Heart left ventricle (tissue), 13 donors: ENCODE measurements at regions not wholly inside any gene's neighbourhood (a gene's known extent, or its start where the extent isn't known, plus 50 kb on each side); places are given as distances from the start of the nearest gene placed in this dataset.

ENCODE experiments used
- POLR2A ChIP-seq, 2 donors: fragments of 450-650 bp; IDR thresholded peaks; one replicate each; pipeline ENCODE4 v1.6.1; 2017; ENCODE audit warnings: antibody characterized with exemption in 2 of 2, mild to moderate bottlenecking in 2 of 2, moderate library complexity in 2 of 2
- TF ChIP-seq, protein P1 (sequence below), 12 donors: fragments of 200-600 bp; sonication (generic) in 4 of 12; IDR thresholded peaks; one replicate each; pipeline versions ENCODE4 v1.5.0 to v1.8.0; 2018 to 2022; ENCODE audit warnings: antibody characterized with exemption in 12 of 12, mild to moderate bottlenecking in 5 of 12
- donor health status: ischemic (EF 13 %, LVEDD 7.1; RV severe dilation, severe dysfunction).
- donor health status: DM: no; HTN: yes; CAD: no.
- donor health status: DM: no; HTN: no; CAD: no.
- donor health status: ischemic (EF 25% LVEDD 6.9; RV normal size, moderate dysfunction).
- donor health status: ischemic (EF 25% LVEDD 5.7; RV mildly dilated, moderate dysfunction).
- donor health status: ischemic (EF 35%, LVEDD 5.7; RV mildly dilated, moderate dysfunction).
- donor health status: nonischemic (EF 11% LVEDD 7.7; RV severe dilation, severe dysfunction).
- donor health status: DM: yes; HTN: yes; CAD: no.
- donor health status: PGD.
- donor health status: ischemic (EF 29% LVEDD 5.4; RV normal size, mild dysfunction).
- donor health status: nonischemic (EF 23%, LVEDD 6.1; RV moderate dilation, normal function).

- TF ChIP-seq, protein P1, sequence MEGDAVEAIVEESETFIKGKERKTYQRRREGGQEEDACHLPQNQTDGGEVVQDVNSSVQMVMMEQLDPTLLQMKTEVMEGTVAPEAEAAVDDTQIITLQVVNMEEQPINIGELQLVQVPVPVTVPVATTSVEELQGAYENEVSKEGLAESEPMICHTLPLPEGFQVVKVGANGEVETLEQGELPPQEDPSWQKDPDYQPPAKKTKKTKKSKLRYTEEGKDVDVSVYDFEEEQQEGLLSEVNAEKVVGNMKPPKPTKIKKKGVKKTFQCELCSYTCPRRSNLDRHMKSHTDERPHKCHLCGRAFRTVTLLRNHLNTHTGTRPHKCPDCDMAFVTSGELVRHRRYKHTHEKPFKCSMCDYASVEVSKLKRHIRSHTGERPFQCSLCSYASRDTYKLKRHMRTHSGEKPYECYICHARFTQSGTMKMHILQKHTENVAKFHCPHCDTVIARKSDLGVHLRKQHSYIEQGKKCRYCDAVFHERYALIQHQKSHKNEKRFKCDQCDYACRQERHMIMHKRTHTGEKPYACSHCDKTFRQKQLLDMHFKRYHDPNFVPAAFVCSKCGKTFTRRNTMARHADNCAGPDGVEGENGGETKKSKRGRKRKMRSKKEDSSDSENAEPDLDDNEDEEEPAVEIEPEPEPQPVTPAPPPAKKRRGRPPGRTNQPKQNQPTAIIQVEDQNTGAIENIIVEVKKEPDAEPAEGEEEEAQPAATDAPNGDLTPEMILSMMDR (IDR thresholded peaks at IDR 0.05) = no peak
- TF ChIP-seq POLR2A (IDR thresholded peaks at IDR 0.05) = no peak
Observed at GRCh38 chr16:58906981-58907715, 173.0 kb upstream of the GOT2 start.
